ENCODE measurements at regions not wholly inside any gene's neighbourhood (a gene's known extent, or its start where the extent isn't known, plus 50 kb on each side); places are given as distances from the start of the nearest gene placed in this dataset.
"Not testable (repeated sequence)": the region's sequence is repeated elsewhere in the genome, so short reads cannot be mapped to it uniquely, and the experiment has no call there.

DNA sequence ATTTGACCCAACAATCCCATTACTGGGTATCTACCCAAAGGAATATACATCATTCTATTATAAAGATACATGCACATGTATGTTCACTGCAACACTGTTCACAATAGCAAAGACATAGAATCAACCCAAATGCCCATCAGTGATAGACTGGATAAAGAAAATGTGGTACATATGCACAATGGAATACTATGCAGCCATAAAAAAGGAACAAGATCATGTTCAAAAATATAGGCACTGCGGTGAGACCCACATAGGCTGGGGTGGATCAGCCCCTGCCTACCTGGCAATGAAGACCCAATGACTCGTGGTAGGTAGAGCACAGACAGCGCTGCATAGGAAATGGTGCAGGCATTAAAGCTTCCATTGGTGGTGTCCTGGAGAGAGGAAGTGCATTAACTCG, 88.6 kb upstream of the NFIL3 start:
- not testable (repeated sequence) for H3K27ac ChIP-seq; H3K4me3 ChIP-seq (ENCODE audit: low read depth in 1 of 2, low read length in 1 of 2); H3K27me3 ChIP-seq; H3K4me1 ChIP-seq (ENCODE audit: control insufficient read depth in 1 of 2, insufficient read depth in 1 of 2, low read depth in 1 of 2, low read length in 1 of 2); H3K9me3 ChIP-seq; H3K36me3 ChIP-seq

DNA sequence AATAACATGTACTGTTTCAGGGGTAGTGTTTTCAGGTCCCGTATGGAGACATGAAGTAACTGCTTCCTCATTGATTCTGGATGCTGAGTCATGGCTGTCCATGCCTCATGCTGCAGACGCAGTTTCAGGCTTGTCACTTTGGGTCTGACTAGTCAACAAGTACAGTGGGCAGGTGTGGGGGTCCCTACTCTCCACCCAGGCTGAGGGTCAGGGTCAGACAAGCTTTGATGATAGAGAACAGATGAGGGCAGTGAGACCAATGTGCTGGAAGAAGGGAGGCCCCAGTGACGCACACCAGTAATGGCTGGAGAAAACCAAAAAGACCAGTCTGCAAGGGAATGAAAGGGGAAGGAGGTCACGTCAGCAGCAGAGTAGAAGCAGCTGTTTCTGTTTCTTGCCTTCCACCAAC, 80.0 kb upstream of the NFIL3 start:
- no peaks in the 10 kb centered on the region for H3K36me3 ChIP-seq
- TF ChIP-seq, protein P1, sequence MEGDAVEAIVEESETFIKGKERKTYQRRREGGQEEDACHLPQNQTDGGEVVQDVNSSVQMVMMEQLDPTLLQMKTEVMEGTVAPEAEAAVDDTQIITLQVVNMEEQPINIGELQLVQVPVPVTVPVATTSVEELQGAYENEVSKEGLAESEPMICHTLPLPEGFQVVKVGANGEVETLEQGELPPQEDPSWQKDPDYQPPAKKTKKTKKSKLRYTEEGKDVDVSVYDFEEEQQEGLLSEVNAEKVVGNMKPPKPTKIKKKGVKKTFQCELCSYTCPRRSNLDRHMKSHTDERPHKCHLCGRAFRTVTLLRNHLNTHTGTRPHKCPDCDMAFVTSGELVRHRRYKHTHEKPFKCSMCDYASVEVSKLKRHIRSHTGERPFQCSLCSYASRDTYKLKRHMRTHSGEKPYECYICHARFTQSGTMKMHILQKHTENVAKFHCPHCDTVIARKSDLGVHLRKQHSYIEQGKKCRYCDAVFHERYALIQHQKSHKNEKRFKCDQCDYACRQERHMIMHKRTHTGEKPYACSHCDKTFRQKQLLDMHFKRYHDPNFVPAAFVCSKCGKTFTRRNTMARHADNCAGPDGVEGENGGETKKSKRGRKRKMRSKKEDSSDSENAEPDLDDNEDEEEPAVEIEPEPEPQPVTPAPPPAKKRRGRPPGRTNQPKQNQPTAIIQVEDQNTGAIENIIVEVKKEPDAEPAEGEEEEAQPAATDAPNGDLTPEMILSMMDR (IDR thresholded peaks at IDR 0.05) = no peak
- H3K27ac ChIP-seq = peak overlapping the region; percentile 47
- H3K4me1 ChIP-seq (ENCODE audit: control insufficient read depth in 1 of 2, insufficient read depth in 1 of 2, low read depth in 1 of 2, low read length in 1 of 2) = no peaks in the 10 kb centered on the region
- peaks cover 5% of the 10 kb centered on the region for H3K27me3 ChIP-seq
- no peaks in the 10 kb centered on the region for H3K9me3 ChIP-seq
- H3K4me3 ChIP-seq (ENCODE audit: low read depth in 1 of 2, low read length in 1 of 2) = peak overlapping the region in 1 of 2 experiments; percentile 21

DNA sequence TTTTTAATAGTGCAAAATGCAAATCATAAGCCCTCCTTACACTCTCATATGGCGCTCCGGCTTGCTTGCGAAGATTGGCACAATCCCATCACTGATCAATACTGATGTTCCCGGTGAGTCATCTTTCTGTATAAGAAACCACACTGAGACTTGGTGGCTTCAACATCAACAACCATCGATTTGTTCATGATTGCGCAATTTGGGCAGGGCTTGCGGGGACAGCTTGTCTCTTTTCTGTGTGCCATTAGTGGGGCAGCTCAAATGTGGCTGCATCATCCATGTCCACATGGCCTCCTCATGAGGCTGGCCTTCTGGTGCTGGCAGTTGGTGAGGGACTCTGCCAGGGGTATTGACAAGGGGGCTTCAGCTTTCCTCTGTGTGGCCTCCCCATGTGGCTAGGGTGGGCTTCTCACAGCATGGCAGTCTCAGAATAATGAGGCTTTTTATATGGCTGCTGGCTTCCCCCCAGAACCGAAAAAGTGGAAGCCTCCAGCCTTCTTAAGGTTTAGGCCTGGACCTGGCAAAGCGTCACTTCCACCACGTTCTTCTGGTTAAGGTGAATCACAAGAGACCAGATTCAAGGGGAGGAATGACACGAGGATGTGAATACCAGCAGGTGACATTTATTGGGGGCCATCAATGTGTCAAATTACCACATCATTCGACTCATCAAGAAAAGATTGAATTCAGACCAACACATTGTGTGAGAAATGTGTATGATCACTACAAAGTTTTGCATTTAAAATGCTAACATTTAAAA, 79.5 kb upstream of the NFIL3 start:
- Histone ChIP-seq H3K4me3 (ENCODE audit: low read depth in 1 of 2, low read length in 1 of 2) (no peak overlapping the region), H3K36me3 (no peaks in the 10 kb centered on the region), H3K9me3 (no peaks in the 10 kb centered on the region), H3K27ac (no peak overlapping the region), H3K4me1 (ENCODE audit: control insufficient read depth in 1 of 2, insufficient read depth in 1 of 2, low read depth in 1 of 2, low read length in 1 of 2) (no peaks in the 10 kb centered on the region), H3K27me3 (peaks cover 5% of the 10 kb centered on the region)
- TF ChIP-seq, protein P1 (IDR thresholded peaks at IDR 0.05) = no peak

DNA sequence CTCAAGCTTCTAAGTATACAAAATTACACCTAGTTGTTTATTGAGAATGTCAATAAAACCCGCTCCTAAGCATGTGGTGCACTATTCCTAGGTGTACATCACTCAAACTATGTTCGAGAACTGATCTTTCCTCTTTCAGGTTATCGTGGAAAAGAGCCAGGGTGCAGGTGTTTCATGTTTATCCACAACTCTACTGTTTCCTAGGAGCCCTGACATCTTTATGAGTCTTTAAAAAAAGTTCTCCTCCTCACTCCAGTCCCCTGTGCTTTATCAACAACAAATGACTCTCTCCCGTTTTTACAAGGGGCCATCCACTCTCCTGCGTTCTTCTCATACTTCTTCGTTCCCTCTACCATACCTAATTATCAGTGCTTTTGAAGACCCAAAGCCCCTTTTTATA, 78.8 kb upstream of the NFIL3 start:
- Histone ChIP-seq H3K4me3 (ENCODE audit: low read depth in 1 of 2, low read length in 1 of 2) (no peak overlapping the region), H3K9me3 (no peaks in the 10 kb centered on the region), H3K27me3 (peaks cover 5% of the 10 kb centered on the region), H3K36me3 (no peaks in the 10 kb centered on the region), H3K4me1 (ENCODE audit: control insufficient read depth in 1 of 2, insufficient read depth in 1 of 2, low read depth in 1 of 2, low read length in 1 of 2) (no peaks in the 10 kb centered on the region), H3K27ac (no peak overlapping the region)
- TF ChIP-seq, protein P1 (IDR thresholded peaks at IDR 0.05) = no peak

DNA sequence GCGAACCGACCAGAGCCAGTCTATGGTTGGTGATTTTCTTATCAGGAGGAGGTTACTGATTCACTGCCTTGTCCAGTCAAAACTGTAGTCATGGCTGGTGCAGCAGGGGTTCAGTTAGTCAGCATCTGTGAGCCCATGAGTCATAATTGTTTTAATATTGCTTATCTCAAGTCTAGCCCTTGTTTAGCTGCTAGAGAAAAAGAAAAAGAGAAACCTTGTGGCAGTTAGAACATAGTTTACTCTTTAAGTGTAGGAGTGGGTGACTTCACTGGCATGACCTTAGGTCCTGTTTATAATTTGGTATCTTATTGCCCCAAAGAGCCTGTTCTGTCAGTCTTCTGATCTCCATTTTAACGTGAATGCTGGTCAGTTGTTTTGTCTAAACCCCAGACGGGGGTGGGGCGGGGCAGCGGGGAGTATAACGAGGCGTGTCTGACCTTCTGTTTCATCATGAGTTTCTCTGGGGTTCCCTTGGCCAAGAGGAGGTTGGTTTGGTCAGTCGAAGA, 76.9 kb upstream of the NFIL3 start:
- no peaks in the 10 kb centered on the region for H3K9me3 ChIP-seq
- TF ChIP-seq, protein P1 (IDR thresholded peaks at IDR 0.05) = no peak
- peaks cover 5% of the 10 kb centered on the region for H3K27me3 ChIP-seq
- H3K4me3 ChIP-seq (ENCODE audit: low read depth in 1 of 2, low read length in 1 of 2) = no peak overlapping the region
- H3K36me3 ChIP-seq = no peaks in the 10 kb centered on the region
- no peaks in the 10 kb centered on the region for H3K4me1 ChIP-seq (ENCODE audit: control insufficient read depth in 1 of 2, insufficient read depth in 1 of 2, low read depth in 1 of 2, low read length in 1 of 2)
- H3K27ac ChIP-seq = no peak overlapping the region

DNA sequence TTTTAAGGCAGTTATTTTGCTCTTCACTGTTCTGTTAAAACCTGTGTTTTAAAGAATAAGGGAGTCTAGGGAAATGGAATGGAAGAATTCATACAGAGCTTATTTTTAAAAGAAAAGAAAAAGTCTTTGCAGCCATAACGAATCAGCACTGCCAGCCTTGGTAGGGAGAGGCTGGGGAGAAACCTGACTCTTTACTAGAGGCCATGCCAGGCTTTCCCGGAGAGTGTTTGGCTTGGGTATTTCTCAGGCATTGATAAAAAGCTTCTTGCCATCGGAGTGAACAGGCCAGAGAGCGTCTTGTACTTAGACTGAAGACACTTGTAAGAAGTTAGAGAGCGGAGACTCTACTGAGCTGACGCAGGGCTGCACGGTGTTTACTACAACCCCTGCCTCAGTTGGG, 72.7 kb upstream of the NFIL3 start:
- TF ChIP-seq, protein P1 (IDR thresholded peaks at IDR 0.05) = no peak
- H3K4me3 ChIP-seq (ENCODE audit: low read depth in 1 of 2, low read length in 1 of 2) = no peak overlapping the region
- no peak overlapping the region for H3K27ac ChIP-seq
- no peaks in the 10 kb centered on the region for H3K9me3 ChIP-seq
- H3K27me3 ChIP-seq = peaks cover 5% of the 10 kb centered on the region
- no peaks in the 10 kb centered on the region for H3K4me1 ChIP-seq (ENCODE audit: control insufficient read depth in 1 of 2, insufficient read depth in 1 of 2, low read depth in 1 of 2, low read length in 1 of 2)
- no peaks in the 10 kb centered on the region for H3K36me3 ChIP-seq

Data from neutrophil (primary cell).